NB4 (cell line): ENCODE measurements at regions not wholly inside any gene's neighbourhood (a gene's known extent, or its start where the extent isn't known, plus 50 kb on each side); places are given as distances from the start of the nearest gene placed in this dataset.

ENCODE experiments used
- POLR2A ChIP-seq: IDR thresholded peaks from 2 replicates; pipeline ENCODE4 v1.6.1; 2011; ENCODE audit warnings: mild to moderate bottlenecking; ENCODE audit not compliant: insufficient read length; ENCODE audit errors: extremely low read depth
- TF ChIP-seq, protein P1 (sequence below): IDR thresholded peaks from one replicate; pipeline ENCODE4 v1.5.1; 2012; ENCODE audit warnings: low read depth, low read length
- TF ChIP-seq, protein P2 (sequence below): IDR thresholded peaks from 2 replicates; pipeline ENCODE4 v1.6.1; 2011; ENCODE audit warnings: low read depth, low read length

DNA sequence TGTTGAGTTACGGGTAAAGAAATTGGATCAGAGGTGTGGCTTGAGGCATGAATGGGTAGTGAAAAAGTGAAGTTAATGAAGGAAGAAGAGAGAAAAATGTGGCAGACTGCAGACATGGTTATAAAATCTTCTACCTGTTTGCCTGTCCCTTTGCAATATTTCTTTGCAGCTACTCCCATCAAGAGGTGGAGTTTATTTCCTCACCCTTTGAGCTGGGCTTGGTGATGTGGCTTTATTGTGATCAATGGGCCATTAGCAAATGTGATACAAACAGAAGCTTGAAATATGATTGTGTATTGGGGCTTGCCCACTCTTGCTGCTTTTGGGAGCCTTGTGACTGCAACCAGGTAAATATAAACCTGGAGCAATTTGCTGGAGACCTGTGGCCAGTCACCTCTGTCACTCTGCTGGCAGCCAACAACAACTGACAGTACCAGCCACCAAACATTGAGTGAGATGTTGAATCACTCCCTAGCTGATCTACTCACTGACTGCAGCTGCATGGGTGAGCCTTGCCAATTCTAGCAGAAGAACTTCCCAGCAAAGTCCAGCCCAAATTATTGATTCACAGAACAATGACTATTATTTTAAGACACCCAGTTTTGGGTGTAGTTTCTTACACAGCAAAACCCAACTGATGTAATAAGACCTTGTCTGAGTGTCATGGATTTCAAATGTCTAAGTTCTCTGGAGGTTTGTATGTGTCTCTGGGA, 151.0 kb upstream of the ATP2B1 start:
- TF ChIP-seq, protein P1, sequence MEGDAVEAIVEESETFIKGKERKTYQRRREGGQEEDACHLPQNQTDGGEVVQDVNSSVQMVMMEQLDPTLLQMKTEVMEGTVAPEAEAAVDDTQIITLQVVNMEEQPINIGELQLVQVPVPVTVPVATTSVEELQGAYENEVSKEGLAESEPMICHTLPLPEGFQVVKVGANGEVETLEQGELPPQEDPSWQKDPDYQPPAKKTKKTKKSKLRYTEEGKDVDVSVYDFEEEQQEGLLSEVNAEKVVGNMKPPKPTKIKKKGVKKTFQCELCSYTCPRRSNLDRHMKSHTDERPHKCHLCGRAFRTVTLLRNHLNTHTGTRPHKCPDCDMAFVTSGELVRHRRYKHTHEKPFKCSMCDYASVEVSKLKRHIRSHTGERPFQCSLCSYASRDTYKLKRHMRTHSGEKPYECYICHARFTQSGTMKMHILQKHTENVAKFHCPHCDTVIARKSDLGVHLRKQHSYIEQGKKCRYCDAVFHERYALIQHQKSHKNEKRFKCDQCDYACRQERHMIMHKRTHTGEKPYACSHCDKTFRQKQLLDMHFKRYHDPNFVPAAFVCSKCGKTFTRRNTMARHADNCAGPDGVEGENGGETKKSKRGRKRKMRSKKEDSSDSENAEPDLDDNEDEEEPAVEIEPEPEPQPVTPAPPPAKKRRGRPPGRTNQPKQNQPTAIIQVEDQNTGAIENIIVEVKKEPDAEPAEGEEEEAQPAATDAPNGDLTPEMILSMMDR, result no peak
- no peak for TF ChIP-seq POLR2A
- TF ChIP-seq, protein P2, sequence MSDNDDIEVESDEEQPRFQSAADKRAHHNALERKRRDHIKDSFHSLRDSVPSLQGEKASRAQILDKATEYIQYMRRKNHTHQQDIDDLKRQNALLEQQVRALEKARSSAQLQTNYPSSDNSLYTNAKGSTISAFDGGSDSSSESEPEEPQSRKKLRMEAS, result no peak
